Bronchial epithelial cell (primary cell): ENCODE measurements at regions not wholly inside any gene's neighbourhood (a gene's known extent, or its start where the extent isn't known, plus 50 kb on each side); places are given as distances from the start of the nearest gene placed in this dataset.

Source experiments
- DNase-seq: peaks from one replicate; pipeline ENCODE4 v3.0.0-alpha.2; 2010; ENCODE audit warnings: low read depth
- FAIRE-seq: peaks from 2 replicates; lab custom pipeline; 2011; peaks lifted over from hg19 to GRCh38; lab: Jason Lieb, UNC
- H3K27me3 ChIP-seq: 2 replicates; pipeline ENCODE4 v1.5.1; 2011; ENCODE audit warnings: low read length; ENCODE audit not compliant: control insufficient read depth, insufficient read depth
- H3K36me3 ChIP-seq: 2 replicates; pipeline ENCODE4 v1.5.1; 2011; ENCODE audit warnings: low read length; ENCODE audit not compliant: control insufficient read depth, insufficient read depth
- H3K4me3 ChIP-seq: 2 replicates; pipeline ENCODE4 v1.5.1; 2011; ENCODE audit warnings: mild to moderate bottlenecking, low read depth, low read length, control low read depth
- CTCF ChIP-seq: IDR thresholded peaks from 2 replicates; pipeline ENCODE4 v1.5.1; 2011; ENCODE audit warnings: mild to moderate bottlenecking, moderate library complexity, low read length, control low read depth, inconsistent platforms; ENCODE audit not compliant: insufficient read depth, severe bottlenecking

GRCh38 chr3:5951026-5951425, 763.5 kb downstream of the EDEM1 start:
- no peak for FAIRE-seq
- H3K4me3 ChIP-seq, result no peak overlapping the region
- no peaks in the 10 kb centered on the region for H3K27me3 ChIP-seq
- no peaks in the 10 kb centered on the region for H3K36me3 ChIP-seq
- DNase-seq, result no peak
- TF ChIP-seq CTCF, result no peak

GRCh38 chr3:5972586-5972985, 785.1 kb downstream of the EDEM1 start:
- Histone ChIP-seq H3K36me3 (no peaks in the 10 kb centered on the region), H3K27me3 (no peaks in the 10 kb centered on the region), H3K4me3 (no peak overlapping the region)
- no peak for FAIRE-seq
- peak; percentile 0 for DNase-seq
- no peak for TF ChIP-seq CTCF

- no peak overlapping the region for H3K4me3 ChIP-seq
- no peak for TF ChIP-seq CTCF
- no peak for FAIRE-seq
- H3K36me3 ChIP-seq, result no peaks in the 10 kb centered on the region
- H3K27me3 ChIP-seq, result no peaks in the 10 kb centered on the region
- DNase-seq, result no peak
Measured at GRCh38 chr3:5974630-5975322, 787.3 kb downstream of the EDEM1 start.

GRCh38 chr3:5977331-5977730, 789.8 kb downstream of the EDEM1 start:
- DNase-seq, result no peak
- no peak overlapping the region for H3K4me3 ChIP-seq
- no peaks in the 10 kb centered on the region for H3K36me3 ChIP-seq
- no peak for FAIRE-seq
- TF ChIP-seq CTCF, result no peak
- no peaks in the 10 kb centered on the region for H3K27me3 ChIP-seq

GRCh38 chr3:5980475-5980874, 793.0 kb downstream of the EDEM1 start:
- no peaks in the 10 kb centered on the region for H3K27me3 ChIP-seq
- FAIRE-seq, result no peak

More at GRCh38 chr3:5980475-5980874, 793.0 kb downstream of the EDEM1 start:
- Histone ChIP-seq H3K36me3 (no peaks in the 10 kb centered on the region), H3K4me3 (no peak overlapping the region)
- no peak for DNase-seq
- TF ChIP-seq CTCF, result no peak
